Sigmoid colon (tissue), 6 donors: ENCODE measurements at regions not wholly inside any gene's neighbourhood (a gene's known extent, or its start where the extent isn't known, plus 50 kb on each side); places are given as distances from the start of the nearest gene placed in this dataset.

ENCODE experiments used
- DNase-seq: peaks from one replicate; pipeline ENCODE4 v3.0.0-alpha.2; 2019
- H3K27ac ChIP-seq, 4 donors: fragments of 200-600 bp; sonication (generic); one replicate each; pipeline ENCODE4 v1.5.1; 2016 to 2019; ENCODE audit warnings: mild to moderate bottlenecking in 1 of 4
- H3K27me3 ChIP-seq, 3 donors: fragments of 200-600 bp; sonication (generic); one replicate each; pipeline ENCODE4 v1.5.1; 2019; ENCODE audit warnings: mild to moderate bottlenecking in 1 of 3
- H3K36me3 ChIP-seq, 4 donors: fragments of 200-600 bp; sonication (generic); one replicate each; pipeline ENCODE4 v1.5.1; 2016 to 2019
- H3K4me1 ChIP-seq, 4 donors: fragments of 200-600 bp; sonication (generic); one replicate each; pipeline ENCODE4 v1.5.1; 2017 to 2019
- H3K4me3 ChIP-seq, 4 donors: fragments of 200-600 bp; sonication (generic); one replicate each; pipeline ENCODE4 v1.5.1; 2017 to 2019; ENCODE audit warnings: mild to moderate bottlenecking in 2 of 4, moderate library complexity in 1 of 4
- H3K9me3 ChIP-seq, 4 donors: fragments of 200-600 bp in 3 of 4; sonication (generic) in 3 of 4; one replicate each; pipeline versions ENCODE4 v1.5.1 to v1.6.1; 2013 to 2019
- CTCF ChIP-seq, 4 experiments: fragments of 450-650 bp in 3 of 4; fragments of 200-600 bp in 1 of 4; IDR thresholded peaks; one replicate each; pipeline ENCODE4 v1.5.1; 2016 to 2019; ENCODE audit warnings: antibody characterized with exemption in 4 of 4, mild to moderate bottlenecking in 3 of 4, moderate library complexity in 2 of 4
- EP300 ChIP-seq, 4 donors: sonication (generic); formaldehyde crosslinking; IDR thresholded peaks; one replicate each; pipeline ENCODE4 v1.6.1; 2017; ENCODE audit warnings: antibody characterized with exemption in 4 of 4
- POLR2A ChIP-seq, 2 donors: fragments of 450-650 bp; IDR thresholded peaks; one replicate each; pipeline ENCODE4 v1.6.1; 2016; ENCODE audit warnings: antibody characterized with exemption in 2 of 2, mild to moderate bottlenecking in 2 of 2, moderate library complexity in 2 of 2
- POLR2AphosphoS5 ChIP-seq, 4 donors: sonication (generic); formaldehyde crosslinking; IDR thresholded peaks; one replicate each; pipeline ENCODE4 v1.6.1; 2017; ENCODE audit warnings: antibody characterized with exemption in 4 of 4
- WGBS, 2 donors: extraction: QIAGEN DNeasy Blood & Tissue Kit; methylation state at CpG; one replicate each; pipeline ENCODE4 v1.1.7; 2013; 5-methylcytosine and 5-hydroxymethylcytosine counted together
- intact Hi-C: fragments of 100-400 bp; cut with DNase I; formaldehyde crosslinking; loops from one replicate; pipeline ENCODE4 v1.15.1; 2023
- donor health status: healthy with polysubstance abuse.
- donor health status: healthy.

- H3K4me3 ChIP-seq = no peak overlapping the region
- 60 to 64% methylated on average over 7 of the region's 7 CpGs for WGBS, 2 donors
- no peaks in the 10 kb centered on the region for H3K27me3 ChIP-seq
- H3K36me3 ChIP-seq = no peaks in the 10 kb centered on the region
- intact Hi-C loops = no loop called here
- peaks cover 0 to 7% (median 3%) of the 10 kb centered on the region in 4 donors for H3K4me1 ChIP-seq
- DNase-seq = no peak
- H3K9me3 ChIP-seq = no peaks in the 10 kb centered on the region
- TF ChIP-seq POLR2AphosphoS5 (IDR thresholded peaks at IDR 0.05) (no peak), CTCF (IDR thresholded peaks at IDR 0.05) (no peak), EP300 (IDR thresholded peaks at IDR 0.05) (no peak), POLR2A (IDR thresholded peaks at IDR 0.05) (no peak)
- no peak overlapping the region for H3K27ac ChIP-seq
These were observed 118.8 kb downstream of the SKIDA1 start for GRCh38 chr10:21406595-21407193.

DNA sequence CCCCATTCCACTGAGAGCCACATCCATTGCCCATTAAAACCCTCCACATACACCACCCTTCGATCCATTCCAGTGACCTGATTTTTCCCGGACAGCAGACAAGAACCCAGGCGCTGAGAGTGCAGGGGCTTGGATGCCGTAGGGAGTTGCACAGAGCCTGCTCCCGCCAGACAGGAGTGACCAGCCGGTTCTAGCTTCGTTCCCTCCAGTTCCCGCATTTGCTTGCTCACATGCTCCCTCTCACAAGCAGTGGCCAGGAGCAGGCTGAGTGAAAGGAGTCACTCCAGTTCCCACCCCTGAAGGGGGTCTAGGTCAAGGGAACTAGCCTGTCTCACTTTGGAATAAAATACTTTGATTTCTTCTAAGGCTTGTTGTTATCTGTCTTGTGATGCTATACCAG is 119.5 kb downstream of the SKIDA1 start:
- H3K4me1 ChIP-seq = peaks cover 0 to 7% (median 3%) of the 10 kb centered on the region in 4 donors
- 84 to 97% methylated on average over 8 of the region's 8 CpGs for WGBS, 2 donors
- intact Hi-C loops = no loop called here
- H3K27me3 ChIP-seq = no peaks in the 10 kb centered on the region
- DNase-seq = no peak
- no peak overlapping the region for H3K4me3 ChIP-seq
- H3K9me3 ChIP-seq = no peaks in the 10 kb centered on the region
- TF ChIP-seq EP300 (IDR thresholded peaks at IDR 0.05) = no peak
- no peak for TF ChIP-seq POLR2A (IDR thresholded peaks at IDR 0.05)
- TF ChIP-seq POLR2AphosphoS5 (IDR thresholded peaks at IDR 0.05) = no peak
- no peak for TF ChIP-seq CTCF (IDR thresholded peaks at IDR 0.05)
- no peak overlapping the region for H3K27ac ChIP-seq
- no peaks in the 10 kb centered on the region for H3K36me3 ChIP-seq

DNA sequence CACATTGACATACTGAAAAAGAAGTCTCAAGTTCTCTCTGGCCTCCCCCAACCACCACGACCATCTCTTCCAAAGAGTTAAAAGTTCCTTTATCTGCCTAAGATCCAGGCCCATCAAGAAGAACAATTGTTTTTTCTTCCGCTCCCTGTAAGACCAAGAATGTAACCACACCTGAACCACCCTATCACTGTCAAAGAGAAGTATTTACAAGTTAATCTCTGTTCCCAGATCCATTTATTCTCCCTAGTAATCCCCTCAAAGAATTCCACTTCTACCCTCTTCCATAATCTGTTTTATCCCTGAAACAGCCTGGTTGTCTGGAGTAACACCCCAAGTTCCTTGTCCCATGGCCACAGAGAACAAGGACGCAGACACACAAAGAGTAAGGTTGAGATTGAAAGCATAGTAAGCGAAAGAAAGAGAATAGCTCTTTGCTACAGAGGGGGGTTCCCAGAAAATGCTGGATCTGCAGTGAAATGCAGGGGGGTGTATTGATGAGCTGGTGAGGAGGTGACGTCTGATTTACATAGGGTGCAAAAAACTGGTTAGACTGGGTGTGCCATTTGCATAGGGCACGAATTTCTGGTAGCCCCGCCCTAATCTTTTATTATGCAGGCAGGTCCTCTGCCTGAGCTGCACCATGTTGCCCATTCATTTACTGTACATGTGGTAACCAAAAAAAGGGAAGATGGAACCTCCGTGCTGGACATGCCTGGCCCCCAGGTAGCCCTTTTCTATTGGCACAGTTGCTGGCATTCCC is 122.0 kb downstream of the SKIDA1 start:
- Histone ChIP-seq H3K36me3 (no peaks in the 10 kb centered on the region), H3K4me3 (no peak overlapping the region), H3K4me1 (peaks cover 0 to 21% (median 18%) of the 10 kb centered on the region in 4 donors), H3K27me3 (no peaks in the 10 kb centered on the region), H3K27ac (no peak overlapping the region), H3K9me3 (no peaks in the 10 kb centered on the region)
- WGBS, 2 donors = 71 to 84% methylated on average over 8 of the region's 8 CpGs
- no peak for DNase-seq
- intact Hi-C loops = no loop called here
- TF ChIP-seq EP300 (IDR thresholded peaks at IDR 0.05) (no peak), POLR2A (IDR thresholded peaks at IDR 0.05) (no peak), POLR2AphosphoS5 (IDR thresholded peaks at IDR 0.05) (no peak), CTCF (IDR thresholded peaks at IDR 0.05) (no peak)

GRCh38 chr10:21402606-21403083 is 122.8 kb downstream of the SKIDA1 start:
- WGBS, 2 donors = 60 to 67% methylated on average over 4 of the region's 4 CpGs
- no peaks in the 10 kb centered on the region for H3K9me3 ChIP-seq
- TF ChIP-seq POLR2AphosphoS5 (IDR thresholded peaks at IDR 0.05) (no peak), CTCF (IDR thresholded peaks at IDR 0.05) (no peak), EP300 (IDR thresholded peaks at IDR 0.05) (no peak), POLR2A (IDR thresholded peaks at IDR 0.05) (no peak)
- no peak overlapping the region for H3K27ac ChIP-seq
- intact Hi-C loops = no loop called here
- H3K4me1 ChIP-seq = peaks cover 0 to 23% (median 20%) of the 10 kb centered on the region in 4 donors
- H3K27me3 ChIP-seq = no peaks in the 10 kb centered on the region
- no peaks in the 10 kb centered on the region for H3K36me3 ChIP-seq
- DNase-seq = no peak
- no peak overlapping the region for H3K4me3 ChIP-seq
